ENCODE measurements at regions not wholly inside any gene's neighbourhood (a gene's known extent, or its start where the extent isn't known, plus 50 kb on each side); places are given as distances from the start of the nearest gene placed in this dataset.

- H3K4me3 ChIP-seq: no peak overlapping the region
- no peaks in the 10 kb centered on the region for H3K4me1 ChIP-seq (replicated peaks)
- H3K9me3 ChIP-seq (replicated peaks): no peaks in the 10 kb centered on the region
- no peaks in the 10 kb centered on the region for H3K27me3 ChIP-seq (replicated peaks)
- H3K36me3 ChIP-seq: no peaks in the 10 kb centered on the region
- DNase-seq (ENCODE audit: low read depth in 1 of 2, low spot score in 2 of 2): no peak
- no peak overlapping the region for H3K27ac ChIP-seq
Measured at GRCh38 chr2:7661502-7661901, 744.3 kb downstream of the RNF144A start.

GRCh38 chr2:7665880-7666279 lies 748.7 kb downstream of the RNF144A start:
- no peaks in the 10 kb centered on the region for H3K9me3 ChIP-seq (replicated peaks)
- no peak overlapping the region for H3K27ac ChIP-seq
- H3K4me3 ChIP-seq: no peak overlapping the region
- H3K4me1 ChIP-seq (replicated peaks): no peaks in the 10 kb centered on the region
- H3K36me3 ChIP-seq: no peaks in the 10 kb centered on the region
- no peak for DNase-seq (ENCODE audit: low read depth in 1 of 2, low spot score in 2 of 2)
- H3K27me3 ChIP-seq (replicated peaks): no peaks in the 10 kb centered on the region

GRCh38 chr2:7666596-7667259 lies 749.5 kb downstream of the RNF144A start:
- Histone ChIP-seq H3K27ac (no peak overlapping the region), H3K4me1 (replicated peaks) (no peaks in the 10 kb centered on the region), H3K9me3 (replicated peaks) (no peaks in the 10 kb centered on the region), H3K36me3 (no peaks in the 10 kb centered on the region), H3K4me3 (no peak overlapping the region), H3K27me3 (replicated peaks) (no peaks in the 10 kb centered on the region)
- no peak for DNase-seq (ENCODE audit: low read depth in 1 of 2, low spot score in 2 of 2)

GRCh38 chr2:7667260-7667757 lies 750.1 kb downstream of the RNF144A start:
- Histone ChIP-seq H3K27me3 (replicated peaks) (no peaks in the 10 kb centered on the region), H3K4me1 (replicated peaks) (no peaks in the 10 kb centered on the region), H3K9me3 (replicated peaks) (no peaks in the 10 kb centered on the region), H3K36me3 (no peaks in the 10 kb centered on the region), H3K27ac (no peak overlapping the region), H3K4me3 (no peak overlapping the region)
- DNase-seq (ENCODE audit: low read depth in 1 of 2, low spot score in 2 of 2): no peak

GRCh38 chr2:7670905-7671641 lies 753.9 kb downstream of the RNF144A start:
- Histone ChIP-seq H3K27ac (no peak overlapping the region), H3K36me3 (no peaks in the 10 kb centered on the region), H3K4me3 (no peak overlapping the region), H3K9me3 (replicated peaks) (no peaks in the 10 kb centered on the region), H3K27me3 (replicated peaks) (no peaks in the 10 kb centered on the region), H3K4me1 (replicated peaks) (no peaks in the 10 kb centered on the region)
- no peak for DNase-seq (ENCODE audit: low read depth in 1 of 2, low spot score in 2 of 2)

- no peaks in the 10 kb centered on the region for H3K4me1 ChIP-seq (replicated peaks)
- H3K27ac ChIP-seq: no peak overlapping the region
- H3K4me3 ChIP-seq: no peak overlapping the region
- no peaks in the 10 kb centered on the region for H3K9me3 ChIP-seq (replicated peaks)
- no peak for DNase-seq (ENCODE audit: low read depth in 1 of 2, low spot score in 2 of 2)
- H3K36me3 ChIP-seq: no peaks in the 10 kb centered on the region
- no peaks in the 10 kb centered on the region for H3K27me3 ChIP-seq (replicated peaks)
Measured at GRCh38 chr2:7672027-7672684, 754.9 kb downstream of the RNF144A start.

GRCh38 chr2:7672685-7673071 lies 755.5 kb downstream of the RNF144A start:
- Histone ChIP-seq H3K4me1 (replicated peaks) (no peaks in the 10 kb centered on the region), H3K9me3 (replicated peaks) (no peaks in the 10 kb centered on the region), H3K27me3 (replicated peaks) (no peaks in the 10 kb centered on the region), H3K36me3 (no peaks in the 10 kb centered on the region), H3K4me3 (no peak overlapping the region), H3K27ac (no peak overlapping the region)
- DNase-seq (ENCODE audit: low read depth in 1 of 2, low spot score in 2 of 2): no peak

GRCh38 chr2:7673101-7673500 lies 755.9 kb downstream of the RNF144A start:
- Histone ChIP-seq H3K9me3 (replicated peaks) (no peaks in the 10 kb centered on the region), H3K4me3 (no peak overlapping the region), H3K36me3 (no peaks in the 10 kb centered on the region), H3K27ac (no peak overlapping the region), H3K4me1 (replicated peaks) (no peaks in the 10 kb centered on the region), H3K27me3 (replicated peaks) (no peaks in the 10 kb centered on the region)
- DNase-seq (ENCODE audit: low read depth in 1 of 2, low spot score in 2 of 2): no peak

- no peaks in the 10 kb centered on the region for H3K27me3 ChIP-seq (replicated peaks)
- H3K9me3 ChIP-seq (replicated peaks): no peaks in the 10 kb centered on the region
- H3K27ac ChIP-seq: no peak overlapping the region
- H3K4me1 ChIP-seq (replicated peaks): no peaks in the 10 kb centered on the region
- no peaks in the 10 kb centered on the region for H3K36me3 ChIP-seq
- no peak for DNase-seq (ENCODE audit: low read depth in 1 of 2, low spot score in 2 of 2)
- no peak overlapping the region for H3K4me3 ChIP-seq
Measured at GRCh38 chr2:7673853-7674252, 756.6 kb downstream of the RNF144A start.

GRCh38 chr2:7674606-7675005 lies 757.4 kb downstream of the RNF144A start:
- Histone ChIP-seq H3K27ac (no peak overlapping the region), H3K27me3 (replicated peaks) (no peaks in the 10 kb centered on the region), H3K36me3 (no peaks in the 10 kb centered on the region), H3K4me1 (replicated peaks) (no peaks in the 10 kb centered on the region), H3K9me3 (replicated peaks) (no peaks in the 10 kb centered on the region), H3K4me3 (no peak overlapping the region)
- no peak for DNase-seq (ENCODE audit: low read depth in 1 of 2, low spot score in 2 of 2)

- no peak for DNase-seq (ENCODE audit: low read depth in 1 of 2, low spot score in 2 of 2)
Measured at GRCh38 chr2:7676714-7677113, 759.5 kb downstream of the RNF144A start.

GRCh38 chr2:7681881-7682461 lies 764.8 kb downstream of the RNF144A start:
- Histone ChIP-seq H3K9me3 (replicated peaks) (no peaks in the 10 kb centered on the region), H3K27ac (no peak overlapping the region), H3K4me3 (no peak overlapping the region), H3K27me3 (replicated peaks) (no peaks in the 10 kb centered on the region), H3K4me1 (replicated peaks) (no peaks in the 10 kb centered on the region), H3K36me3 (no peaks in the 10 kb centered on the region)
- DNase-seq (ENCODE audit: low read depth in 1 of 2, low spot score in 2 of 2): no peak

More at GRCh38 chr2:7676714-7677113, 759.5 kb downstream of the RNF144A start:
- Histone ChIP-seq H3K4me3 (no peak overlapping the region), H3K27ac (no peak overlapping the region), H3K36me3 (no peaks in the 10 kb centered on the region), H3K27me3 (replicated peaks) (no peaks in the 10 kb centered on the region), H3K4me1 (replicated peaks) (no peaks in the 10 kb centered on the region), H3K9me3 (replicated peaks) (no peaks in the 10 kb centered on the region)

- DNase-seq (ENCODE audit: low read depth in 1 of 2, low spot score in 2 of 2): no peak
- Histone ChIP-seq H3K36me3 (no peaks in the 10 kb centered on the region), H3K27me3 (replicated peaks) (no peaks in the 10 kb centered on the region), H3K9me3 (replicated peaks) (no peaks in the 10 kb centered on the region), H3K27ac (no peak overlapping the region), H3K4me3 (no peak overlapping the region), H3K4me1 (replicated peaks) (no peaks in the 10 kb centered on the region)
Measured at GRCh38 chr2:7683196-7683595, 766.0 kb downstream of the RNF144A start.

GRCh38 chr2:7683708-7684107 lies 766.5 kb downstream of the RNF144A start:
- no peak overlapping the region for H3K27ac ChIP-seq
- H3K4me3 ChIP-seq: no peak overlapping the region
- no peaks in the 10 kb centered on the region for H3K4me1 ChIP-seq (replicated peaks)
- H3K36me3 ChIP-seq: no peaks in the 10 kb centered on the region
- H3K27me3 ChIP-seq (replicated peaks): no peaks in the 10 kb centered on the region
- DNase-seq (ENCODE audit: low read depth in 1 of 2, low spot score in 2 of 2): no peak
- H3K9me3 ChIP-seq (replicated peaks): no peaks in the 10 kb centered on the region

Measured in SJSA1 (cell line).